NCI-H2107 (cell line): ENCODE measurements at regions not wholly inside any gene's neighbourhood (a gene's known extent, or its start where the extent isn't known, plus 50 kb on each side); places are given as distances from the start of the nearest gene placed in this dataset.

Experiments
- DNase-seq: peaks from one replicate; lab custom pipeline; 2025; lab: John Stamatoyannopoulos, UW

GRCh38 chr6:51541847-51542246 lies 545.6 kb downstream of the PKHD1 start:
- DNase-seq, result no peak

GRCh38 chr6:51542475-51542874 lies 544.9 kb downstream of the PKHD1 start:
- DNase-seq, result no peak

- DNase-seq, result no peak
These were observed 537.2 kb downstream of the PKHD1 start for GRCh38 chr6:51550243-51550642.

- DNase-seq, result no peak
These were observed 535.0 kb downstream of the PKHD1 start for GRCh38 chr6:51552435-51552834.

- no peak for DNase-seq
These were observed 534.0 kb downstream of the PKHD1 start for GRCh38 chr6:51553246-51554015.

- no peak for DNase-seq
These were observed 533.4 kb downstream of the PKHD1 start for GRCh38 chr6:51554029-51554428.

GRCh38 chr6:51559059-51559458 lies 528.4 kb downstream of the PKHD1 start:
- no peak for DNase-seq

GRCh38 chr6:51562198-51562597 lies 525.2 kb downstream of the PKHD1 start:
- DNase-seq, result no peak
